ENCODE measurements at regions not wholly inside any gene's neighbourhood (a gene's known extent, or its start where the extent isn't known, plus 50 kb on each side); places are given as distances from the start of the nearest gene placed in this dataset.

GRCh38 chr4:187020676-187021075 lies 297.0 kb upstream of the FAT1 start:
- no peak for TF ChIP-seq GATA3 (IDR thresholded peaks at IDR 0.05; ENCODE audit: low read depth, low read length)
- no peak for TF ChIP-seq GATA2 (IDR thresholded peaks at IDR 0.05; ENCODE audit: low read depth, low read length)

DNA sequence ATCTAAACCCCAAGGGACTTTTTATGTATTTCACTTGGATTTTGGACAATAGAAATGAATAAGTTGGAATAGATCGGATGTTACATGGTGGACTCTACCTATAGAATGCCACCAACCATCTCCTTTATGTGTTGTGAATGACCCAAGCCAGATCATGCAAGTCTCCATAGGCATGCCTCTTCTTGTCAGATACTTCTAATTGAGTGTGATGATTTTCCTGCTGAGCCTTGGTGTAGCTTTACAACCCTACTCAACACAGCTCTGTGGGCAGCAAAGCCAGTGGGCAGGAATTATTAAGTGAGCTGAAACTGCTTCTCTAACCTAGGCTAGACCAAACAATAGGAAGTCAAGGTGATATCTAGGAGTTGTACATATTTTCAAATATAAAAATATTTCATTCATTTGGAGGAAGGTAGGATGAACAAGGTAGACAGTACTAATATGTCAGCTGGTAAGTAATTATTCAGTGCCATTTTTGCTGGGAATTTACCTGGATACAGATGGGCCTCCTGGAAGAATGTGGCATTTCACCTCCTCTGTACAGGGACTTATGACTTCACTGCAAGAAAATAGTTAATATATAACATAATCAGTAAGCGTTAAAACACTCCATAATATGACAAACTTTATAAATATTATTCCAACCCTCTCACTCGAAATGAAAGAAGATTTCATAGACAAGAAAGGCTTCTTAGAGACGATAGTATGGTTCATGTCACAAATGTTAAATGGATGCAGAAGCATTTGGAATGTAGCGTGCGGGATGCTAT lies 298.0 kb upstream of the FAT1 start:
- TF ChIP-seq GATA3 (IDR thresholded peaks at IDR 0.05; ENCODE audit: low read depth, low read length): no peak
- TF ChIP-seq GATA2 (IDR thresholded peaks at IDR 0.05; ENCODE audit: low read depth, low read length): no peak

GRCh38 chr4:187027272-187027671 lies 303.6 kb upstream of the FAT1 start:
- TF ChIP-seq GATA3 (IDR thresholded peaks at IDR 0.05; ENCODE audit: low read depth, low read length) (no peak), GATA2 (IDR thresholded peaks at IDR 0.05; ENCODE audit: low read depth, low read length) (no peak)

DNA sequence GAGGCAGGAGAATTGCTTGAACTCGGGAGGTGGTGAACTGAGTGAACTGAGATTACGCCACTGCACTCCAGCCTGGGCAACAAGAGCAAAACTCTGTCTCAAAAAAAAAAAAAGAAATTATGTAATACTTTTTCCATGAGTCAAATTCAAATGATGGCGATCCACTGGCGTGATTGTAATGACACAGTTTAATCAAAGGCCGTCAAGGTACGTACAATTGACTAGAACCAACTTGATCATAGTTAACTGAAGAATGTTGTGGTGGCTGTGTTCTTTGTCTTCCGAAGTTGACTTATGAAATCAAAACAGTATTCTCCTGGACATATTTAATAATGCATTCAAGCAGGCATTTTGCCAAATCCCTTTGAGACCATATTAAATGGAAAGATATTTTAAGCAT lies 318.6 kb upstream of the FAT1 start:
- TF ChIP-seq GATA2 (IDR thresholded peaks at IDR 0.05; ENCODE audit: low read depth, low read length) (no peak), GATA3 (IDR thresholded peaks at IDR 0.05; ENCODE audit: low read depth, low read length) (no peak)

DNA sequence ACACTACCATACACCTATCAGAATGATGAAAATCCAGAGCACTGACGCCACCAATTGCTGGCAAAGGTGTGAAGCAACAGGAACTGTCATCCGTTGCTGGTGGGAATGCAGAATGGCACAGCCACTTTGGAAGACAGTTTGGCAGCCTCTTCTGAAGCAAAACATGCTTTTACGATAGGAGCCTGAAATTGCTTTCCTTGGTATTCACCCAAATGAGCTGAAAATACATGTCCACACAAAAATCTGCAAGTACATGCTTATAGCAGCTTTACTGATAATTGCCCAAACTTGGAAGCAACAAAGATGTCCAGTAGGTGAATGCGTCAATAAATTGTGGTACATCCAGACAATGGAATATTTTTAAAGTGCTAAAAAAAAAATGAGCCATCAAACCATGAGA lies 322.8 kb upstream of the FAT1 start:
- no peak for TF ChIP-seq GATA2 (IDR thresholded peaks at IDR 0.05; ENCODE audit: low read depth, low read length)
- no peak for TF ChIP-seq GATA3 (IDR thresholded peaks at IDR 0.05; ENCODE audit: low read depth, low read length)

- no peak for TF ChIP-seq GATA2 (IDR thresholded peaks at IDR 0.05; ENCODE audit: low read depth, low read length)
- TF ChIP-seq GATA3 (IDR thresholded peaks at IDR 0.05; ENCODE audit: low read depth, low read length): no peak
These were observed 335.4 kb upstream of the FAT1 start for GRCh38 chr4:187059021-187059420.

- no peak for TF ChIP-seq GATA3 (IDR thresholded peaks at IDR 0.05; ENCODE audit: low read depth, low read length)
- TF ChIP-seq GATA2 (IDR thresholded peaks at IDR 0.05; ENCODE audit: low read depth, low read length): no peak
These were observed 336.2 kb upstream of the FAT1 start for GRCh38 chr4:187059895-187060294.

DNA sequence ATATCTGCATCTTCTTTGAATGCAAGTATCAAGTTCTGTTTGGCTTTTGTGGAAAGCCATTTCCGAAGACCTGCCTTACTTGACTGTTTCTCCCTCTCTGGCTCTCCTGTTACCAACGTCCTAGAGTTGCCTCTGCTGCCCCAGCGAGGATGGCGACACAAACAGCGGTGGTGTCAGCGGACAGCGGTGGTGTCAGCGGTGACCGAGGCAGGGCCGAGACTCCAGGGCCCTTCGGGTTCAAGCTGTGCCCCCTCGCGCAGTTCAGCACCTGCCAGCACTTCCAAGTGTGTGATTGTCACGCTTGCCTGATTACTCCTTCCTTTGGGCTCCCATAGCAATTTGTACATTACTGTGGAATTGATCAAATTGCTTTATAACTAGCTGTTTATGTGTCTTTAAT lies 336.9 kb upstream of the FAT1 start:
- TF ChIP-seq GATA2 (IDR thresholded peaks at IDR 0.05; ENCODE audit: low read depth, low read length) (no peak), GATA3 (IDR thresholded peaks at IDR 0.05; ENCODE audit: low read depth, low read length) (no peak)

DNA sequence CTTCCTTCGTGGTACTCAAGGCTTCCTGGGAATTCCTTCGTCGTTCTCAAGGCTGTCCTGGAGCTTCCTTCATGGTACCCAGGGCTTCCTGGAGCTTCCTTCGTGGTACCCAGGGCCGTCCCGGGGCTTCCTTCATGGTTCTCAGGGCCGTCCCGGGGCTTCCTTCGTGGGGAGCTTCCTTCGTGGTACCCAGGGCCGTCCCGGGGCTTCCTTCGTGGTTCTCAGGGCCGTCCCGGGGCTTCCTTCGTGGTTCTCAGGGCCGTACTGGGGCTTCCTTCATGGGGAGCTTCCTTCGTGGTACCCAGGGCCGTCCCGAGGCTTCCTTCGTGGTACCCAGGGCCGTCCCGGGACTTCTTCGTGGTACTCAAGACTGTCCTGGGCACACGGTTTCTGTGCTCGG lies 339.6 kb upstream of the FAT1 start:
- no peak for TF ChIP-seq GATA3 (IDR thresholded peaks at IDR 0.05; ENCODE audit: low read depth, low read length)
- TF ChIP-seq GATA2 (IDR thresholded peaks at IDR 0.05; ENCODE audit: low read depth, low read length): no peak

GRCh38 chr4:187064033-187064432 lies 340.4 kb upstream of the FAT1 start:
- TF ChIP-seq GATA3 (IDR thresholded peaks at IDR 0.05; ENCODE audit: low read depth, low read length) (no peak), GATA2 (IDR thresholded peaks at IDR 0.05; ENCODE audit: low read depth, low read length) (no peak)

- TF ChIP-seq GATA3 (IDR thresholded peaks at IDR 0.05; ENCODE audit: low read depth, low read length): no peak
- TF ChIP-seq GATA2 (IDR thresholded peaks at IDR 0.05; ENCODE audit: low read depth, low read length): no peak
These were observed 341.7 kb upstream of the FAT1 start for GRCh38 chr4:187065396-187065795.

- no peak for TF ChIP-seq GATA3 (IDR thresholded peaks at IDR 0.05; ENCODE audit: low read depth, low read length)
- no peak for TF ChIP-seq GATA2 (IDR thresholded peaks at IDR 0.05; ENCODE audit: low read depth, low read length)
These were observed 342.1 kb upstream of the FAT1 start for GRCh38 chr4:187065806-187066205.

- TF ChIP-seq GATA3 (IDR thresholded peaks at IDR 0.05; ENCODE audit: low read depth, low read length): no peak
These were observed 345.7 kb upstream of the FAT1 start for GRCh38 chr4:187069398-187069797.

DNA sequence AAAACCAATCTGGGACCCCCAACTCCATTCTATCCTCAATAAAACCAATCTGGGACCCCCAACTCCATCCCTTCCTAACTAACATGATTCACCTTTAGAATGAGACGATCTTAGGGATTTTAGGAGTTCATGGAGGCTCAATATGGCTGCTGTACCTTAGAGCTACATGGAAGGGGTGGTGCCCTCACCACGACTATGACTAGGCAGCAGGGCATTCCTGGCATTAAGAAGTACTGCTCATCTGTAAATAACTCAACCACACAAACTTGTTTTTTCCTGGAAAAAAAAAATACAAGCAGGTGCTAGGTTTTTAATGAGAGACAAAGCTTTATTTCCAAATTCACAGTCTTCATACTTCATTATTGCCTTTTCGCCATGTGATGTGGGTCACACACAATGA lies 346.5 kb upstream of the FAT1 start:
- TF ChIP-seq GATA2 (IDR thresholded peaks at IDR 0.05; ENCODE audit: low read depth, low read length) (no peak), GATA3 (IDR thresholded peaks at IDR 0.05; ENCODE audit: low read depth, low read length) (no peak)

DNA sequence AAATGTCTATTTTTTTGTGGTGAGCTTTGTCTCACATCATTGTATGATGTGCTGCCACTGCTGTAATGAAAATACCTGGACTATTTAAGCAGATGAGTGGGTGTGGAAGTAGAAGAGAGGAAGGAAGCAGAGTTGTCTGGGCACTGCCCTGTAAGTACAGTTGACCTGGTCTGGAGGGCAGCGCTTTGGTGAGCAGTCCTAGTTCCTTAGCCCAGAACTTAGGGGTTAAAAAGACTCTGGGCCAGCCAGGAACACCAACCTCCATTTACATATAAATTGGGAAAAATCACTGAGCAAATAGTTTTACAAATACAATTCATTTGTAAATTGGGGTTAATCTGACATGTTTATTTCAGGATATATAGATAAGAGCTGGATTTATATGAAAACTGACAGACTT lies 347.1 kb upstream of the FAT1 start:
- TF ChIP-seq GATA2 (IDR thresholded peaks at IDR 0.05; ENCODE audit: low read depth, low read length) (no peak), GATA3 (IDR thresholded peaks at IDR 0.05; ENCODE audit: low read depth, low read length) (no peak)
